Neural crest cell (in vitro differentiated cells): ENCODE measurements at regions not wholly inside any gene's neighbourhood (a gene's known extent, or its start where the extent isn't known, plus 50 kb on each side); places are given as distances from the start of the nearest gene placed in this dataset.

Experiments
- DNase-seq: peaks from one replicate; pipeline ENCODE4 v3.0.0; 2021; ENCODE audit warnings: low read depth, mixed read lengths, low spot score
- H3K27ac Mint-ChIP-seq: one replicate; pipeline ENCODE4 v1.8.0; 2021; ENCODE audit warnings: mild to moderate bottlenecking, mixed read lengths; ENCODE audit not compliant: unreplicated experiment
- H3K27me3 Mint-ChIP-seq: 2 replicates; pipeline ENCODE4 v1.8.0; 2021; ENCODE audit warnings: low read depth, mild to moderate bottlenecking, mixed read lengths
- H3K36me3 Mint-ChIP-seq: 2 replicates; pipeline ENCODE4 v1.8.0; 2021; ENCODE audit warnings: low read depth, mild to moderate bottlenecking, mixed read lengths
- H3K4me1 Mint-ChIP-seq: 2 replicates; pipeline ENCODE4 v1.8.0; 2021; ENCODE audit warnings: mixed read lengths
- H3K4me3 Mint-ChIP-seq: one replicate; pipeline ENCODE4 v1.8.0; 2021; ENCODE audit warnings: mild to moderate bottlenecking, mixed read lengths
- H3K9me3 Mint-ChIP-seq: 2 replicates; pipeline ENCODE4 v1.8.0; 2021; ENCODE audit warnings: mixed read lengths
- CTCF ChIP-seq: fragments of 200-600 bp; sonication (generic); conservative IDR thresholded peaks from 2 replicates; pipeline ENCODE4 v1.5.0; 2021; ENCODE audit warnings: antibody characterized with exemption, mild to moderate bottlenecking

DNA sequence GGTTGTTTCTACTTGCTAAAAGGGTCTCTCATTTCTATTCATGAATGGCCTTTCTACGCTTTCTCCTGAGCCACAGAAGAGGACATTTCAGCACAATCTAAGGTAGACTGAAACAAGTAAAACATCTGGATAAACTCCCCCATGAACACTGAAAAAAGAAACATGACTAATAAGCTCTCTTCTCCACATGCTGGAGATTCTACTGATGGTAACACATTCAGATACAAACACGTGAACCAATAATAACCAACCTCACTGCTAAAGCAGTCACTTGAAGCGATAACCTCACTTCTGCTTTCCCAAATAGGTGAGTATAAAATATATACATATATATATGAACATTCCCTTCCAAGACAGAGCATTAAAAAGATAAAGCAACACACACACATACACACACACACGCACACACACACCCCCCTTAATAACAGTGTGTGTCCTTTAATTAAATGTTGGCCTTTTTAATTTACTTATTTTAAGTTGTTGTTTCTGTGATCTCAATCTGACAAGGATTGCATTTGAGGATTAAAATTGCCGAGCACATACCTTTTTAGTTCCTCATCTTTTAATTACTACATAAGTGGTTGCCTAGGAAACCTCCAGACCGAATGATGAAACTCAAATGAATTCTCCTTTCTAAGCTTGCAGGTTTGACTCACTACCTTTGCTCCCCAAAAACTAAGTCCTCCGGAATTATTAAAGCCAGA, 292.4 kb upstream of the KLF14 start:
- no peaks in the 10 kb centered on the region for H3K9me3 Mint-ChIP-seq
- TF ChIP-seq CTCF = no peak
- H3K27ac Mint-ChIP-seq = no peak overlapping the region
- H3K27me3 Mint-ChIP-seq = no peaks in the 10 kb centered on the region
- no peak for DNase-seq
- no peak overlapping the region for H3K4me3 Mint-ChIP-seq
- no peaks in the 10 kb centered on the region for H3K4me1 Mint-ChIP-seq
- H3K36me3 Mint-ChIP-seq = no peaks in the 10 kb centered on the region

- H3K4me3 Mint-ChIP-seq = no peak overlapping the region
- no peak for DNase-seq
- no peak for TF ChIP-seq CTCF
- H3K9me3 Mint-ChIP-seq = no peaks in the 10 kb centered on the region
- H3K4me1 Mint-ChIP-seq = no peaks in the 10 kb centered on the region
- H3K36me3 Mint-ChIP-seq = no peaks in the 10 kb centered on the region
- H3K27ac Mint-ChIP-seq = no peak overlapping the region
- no peaks in the 10 kb centered on the region for H3K27me3 Mint-ChIP-seq
These were observed 293.3 kb upstream of the KLF14 start for GRCh38 chr7:131027287-131027773.

- Mint-ChIP-seq H3K27ac (no peak overlapping the region), H3K36me3 (no peaks in the 10 kb centered on the region), H3K9me3 (no peaks in the 10 kb centered on the region), H3K4me1 (no peaks in the 10 kb centered on the region), H3K27me3 (no peaks in the 10 kb centered on the region), H3K4me3 (no peak overlapping the region)
- DNase-seq = no peak
- TF ChIP-seq CTCF = no peak
These were observed 294.3 kb upstream of the KLF14 start for GRCh38 chr7:131028295-131028694.

- Mint-ChIP-seq H3K36me3 (no peaks in the 10 kb centered on the region), H3K27me3 (no peaks in the 10 kb centered on the region), H3K9me3 (no peaks in the 10 kb centered on the region), H3K4me1 (no peaks in the 10 kb centered on the region), H3K4me3 (no peak overlapping the region), H3K27ac (no peak overlapping the region)
- no peak for TF ChIP-seq CTCF
- no peak for DNase-seq
These were observed 295.0 kb upstream of the KLF14 start for GRCh38 chr7:131029002-131029401.

- no peak for DNase-seq
- Mint-ChIP-seq H3K36me3 (no peaks in the 10 kb centered on the region), H3K4me3 (no peak overlapping the region), H3K27ac (no peak overlapping the region), H3K4me1 (no peaks in the 10 kb centered on the region), H3K9me3 (no peaks in the 10 kb centered on the region), H3K27me3 (no peaks in the 10 kb centered on the region)
- no peak for TF ChIP-seq CTCF
These were observed 296.4 kb upstream of the MKLN1 start for GRCh38 chr7:131031099-131031868.
